Posterior vena cava (tissue), 2 donors: ENCODE measurements at regions not wholly inside any gene's neighbourhood (a gene's known extent, or its start where the extent isn't known, plus 50 kb on each side); places are given as distances from the start of the nearest gene placed in this dataset.
"Not testable (repeated sequence)": the region's sequence is repeated elsewhere in the genome, so short reads cannot be mapped to it uniquely, and the experiment has no call there.

ENCODE experiments used
- DNase-seq: peaks from one replicate; pipeline ENCODE4 v3.0.0-alpha.2; 2020; ENCODE audit warnings: low spot score
- intact Hi-C, 2 donors: fragments of 100-400 bp; cut with DNase I; formaldehyde crosslinking; loops; one replicate each; pipeline versions ENCODE4 v1.14.1 to v1.14.2; 2022 to 2023
- donor health status: DM: yes; HTN: yes; CAD: no.
- donor health status: DM: yes; HTN: yes; CAD: no.

DNA sequence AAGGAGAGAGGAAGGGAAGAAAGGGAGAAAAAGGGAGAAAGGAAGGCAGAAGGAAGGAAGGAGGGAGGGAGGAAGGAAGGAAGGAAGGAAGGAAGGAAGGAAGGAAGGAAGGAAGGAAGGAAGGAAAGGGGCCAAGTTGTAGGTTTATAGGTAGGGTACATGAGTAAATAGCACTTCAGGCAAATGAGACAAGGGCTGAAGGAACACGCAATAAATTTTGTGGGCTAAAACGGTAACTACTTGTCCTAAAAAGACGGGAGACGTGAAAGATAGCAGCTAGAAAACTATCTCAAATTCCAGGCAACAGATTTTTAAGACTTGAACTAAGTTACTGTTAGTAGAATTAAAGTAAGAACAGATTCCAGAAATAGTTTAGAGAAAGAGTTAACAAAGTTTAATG is 129.3 kb upstream of the XIRP2 start:
- no peak for DNase-seq
- intact Hi-C loops = no loop called here

DNA sequence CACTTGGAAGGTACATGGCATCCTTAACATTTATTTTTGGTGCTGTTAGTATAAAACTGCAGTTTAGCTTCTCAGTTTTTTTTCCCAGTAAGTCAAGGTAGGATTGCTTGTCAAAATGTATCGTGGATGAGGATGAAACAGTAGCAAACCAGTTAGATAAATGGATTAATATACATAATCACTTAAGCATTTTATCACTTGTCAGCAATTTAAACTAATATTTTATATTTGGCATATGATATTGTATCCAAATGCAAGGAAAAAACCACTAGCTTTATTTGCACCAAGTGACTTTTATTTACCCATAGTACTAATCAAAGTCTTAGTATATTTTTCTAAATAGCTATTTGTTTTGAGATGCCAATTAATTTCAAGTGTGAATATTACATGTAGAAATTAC is 137.7 kb upstream of the XIRP2 start:
- DNase-seq = no peak
- intact Hi-C loops = no loop called here

DNA sequence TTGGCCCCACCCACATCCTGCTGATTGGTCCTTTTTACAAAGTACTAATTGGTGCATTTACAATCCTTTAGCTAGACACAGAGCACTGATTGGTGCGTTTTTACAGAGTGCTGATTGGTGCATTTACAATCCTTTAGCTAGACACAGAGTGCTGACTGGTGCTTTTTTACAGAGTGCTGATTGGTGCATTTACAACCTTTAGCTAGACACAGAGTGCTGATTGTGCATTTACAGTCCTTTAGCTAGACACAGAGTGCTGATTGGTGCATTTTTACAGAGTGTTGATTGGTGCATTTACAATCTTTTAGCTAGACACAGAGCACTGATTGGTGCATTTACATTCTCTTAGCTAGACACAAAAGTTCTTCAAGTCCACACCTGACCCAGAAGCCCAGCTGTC is 144.2 kb upstream of the XIRP2 start:
- DNase-seq, intact Hi-C loops: not testable (repeated sequence)

- DNase-seq, intact Hi-C loops: not testable (repeated sequence)
Measured at GRCh38 chr2:166743482-166743881, 144.8 kb upstream of the XIRP2 start.

- no peak for DNase-seq
- intact Hi-C loops = no loop called here
Measured at GRCh38 chr2:166727095-166727494, 161.2 kb upstream of the XIRP2 start.

- no peak for DNase-seq
- intact Hi-C loops = no loop called here
Measured at GRCh38 chr2:166725927-166726924, 162.1 kb upstream of the XIRP2 start.

- intact Hi-C loops = no loop called here
- no peak for DNase-seq
Measured at GRCh38 chr2:166716968-166717367, 171.3 kb upstream of the XIRP2 start.

GRCh38 chr2:166700079-166700478 is 188.2 kb upstream of the XIRP2 start:
- intact Hi-C loops = no loop called here
- DNase-seq = no peak

- DNase-seq = no peak
- intact Hi-C loops = no loop called here
Measured at GRCh38 chr2:166695154-166695553, 193.1 kb upstream of the XIRP2 start.

- DNase-seq = not testable (repeated sequence)
Measured at GRCh38 chr2:166686057-166686456, 192.0 kb upstream of the SCN7A start.

DNA sequence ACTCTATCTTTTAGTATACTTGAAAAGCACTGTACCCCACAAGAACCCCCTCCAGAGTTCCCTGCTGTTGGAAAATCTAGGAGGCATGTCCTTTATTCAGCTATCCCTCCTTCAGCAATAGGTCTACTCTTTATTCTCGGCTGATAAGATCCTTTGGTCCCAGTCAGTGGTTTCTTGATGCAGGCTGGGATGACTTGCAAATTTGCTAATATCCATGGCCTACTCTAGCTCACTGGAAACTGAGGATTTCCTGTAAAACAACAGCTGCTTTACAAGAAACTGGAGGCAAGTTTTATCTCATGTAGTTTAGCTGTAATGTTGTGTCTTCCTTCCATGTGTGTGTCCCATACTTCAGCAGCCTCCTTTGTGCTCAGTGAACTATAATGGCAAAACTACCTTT is 183.9 kb upstream of the SCN7A start:
- intact Hi-C loops = no loop called here
- no peak for DNase-seq

More at GRCh38 chr2:166686057-166686456, 192.0 kb upstream of the SCN7A start:
- intact Hi-C loops = not testable (repeated sequence)

DNA sequence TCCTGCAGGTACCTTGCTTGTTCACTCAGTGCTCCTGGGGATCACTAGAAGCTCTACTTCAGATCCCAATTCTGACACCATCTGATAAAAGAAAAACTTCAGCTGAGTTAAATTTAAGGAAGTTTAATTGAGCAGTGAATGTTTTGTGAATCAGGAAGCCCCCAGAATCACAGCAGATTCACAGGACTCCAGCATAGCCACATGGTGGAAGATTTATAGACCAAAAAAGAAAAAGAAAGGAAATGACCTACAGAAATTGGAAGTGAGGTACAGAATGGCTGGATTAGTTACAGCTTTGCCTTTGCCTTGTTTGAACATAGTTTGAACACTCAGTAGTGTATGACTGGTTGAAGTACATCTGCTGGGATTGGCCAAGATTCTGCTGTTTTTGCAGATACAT is 182.7 kb upstream of the SCN7A start:
- intact Hi-C loops = no loop called here
- DNase-seq = no peak

- intact Hi-C loops = no loop called here
- DNase-seq = no peak
Measured at GRCh38 chr2:166675553-166675952, 181.5 kb upstream of the SCN7A start.

GRCh38 chr2:166673986-166674385 is 179.9 kb upstream of the SCN7A start:
- no peak for DNase-seq
- intact Hi-C loops = no loop called here

DNA sequence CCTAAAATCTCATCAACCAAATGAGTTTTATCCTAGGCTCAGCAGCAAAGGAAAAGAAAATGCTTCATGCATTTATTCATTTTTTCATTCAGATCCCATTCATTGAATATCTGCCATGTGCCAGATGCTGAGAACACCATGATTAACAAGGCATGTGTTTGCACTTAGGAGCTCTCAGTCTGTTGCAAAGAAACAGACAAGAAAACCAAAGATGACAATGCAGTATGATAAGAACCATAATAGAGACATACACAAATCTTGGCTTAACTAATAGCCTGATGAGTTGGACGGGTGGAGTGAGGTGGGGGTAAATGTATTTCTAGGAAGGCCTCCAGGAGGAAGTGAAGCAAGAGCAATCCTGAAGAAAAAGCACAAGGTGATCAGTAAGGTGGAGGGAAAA is 177.8 kb upstream of the SCN7A start:
- DNase-seq = no peak

DNA sequence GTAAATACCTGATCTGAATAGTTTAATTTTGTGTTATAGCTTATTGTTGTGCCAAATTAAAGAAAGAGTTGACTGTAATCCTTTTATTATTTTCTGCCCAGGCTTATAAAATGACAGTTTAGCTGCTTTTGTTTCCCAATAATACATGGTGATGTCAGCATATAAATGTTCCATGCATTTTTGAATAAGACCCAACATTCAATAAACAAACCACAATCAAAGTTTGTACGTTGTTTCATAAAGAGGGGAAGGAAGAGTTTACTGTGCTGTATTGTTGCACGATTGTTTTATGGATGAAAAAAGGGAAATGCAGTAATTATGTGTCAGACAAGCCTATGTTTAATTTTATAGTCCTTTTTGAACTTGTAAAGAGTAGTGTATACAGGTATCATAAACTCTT is 177.2 kb upstream of the SCN7A start:
- DNase-seq = no peak
- intact Hi-C loops = no loop called here

More for the DNA sequence above, 177.8 kb upstream of the SCN7A start:
- intact Hi-C loops = no loop called here

GRCh38 chr2:166665991-166666940 is 172.2 kb upstream of the SCN7A start:
- intact Hi-C loops = no loop called here
- no peak for DNase-seq

GRCh38 chr2:166661824-166662223 is 167.8 kb upstream of the SCN7A start:
- intact Hi-C loops = no loop called here
- no peak for DNase-seq

DNA sequence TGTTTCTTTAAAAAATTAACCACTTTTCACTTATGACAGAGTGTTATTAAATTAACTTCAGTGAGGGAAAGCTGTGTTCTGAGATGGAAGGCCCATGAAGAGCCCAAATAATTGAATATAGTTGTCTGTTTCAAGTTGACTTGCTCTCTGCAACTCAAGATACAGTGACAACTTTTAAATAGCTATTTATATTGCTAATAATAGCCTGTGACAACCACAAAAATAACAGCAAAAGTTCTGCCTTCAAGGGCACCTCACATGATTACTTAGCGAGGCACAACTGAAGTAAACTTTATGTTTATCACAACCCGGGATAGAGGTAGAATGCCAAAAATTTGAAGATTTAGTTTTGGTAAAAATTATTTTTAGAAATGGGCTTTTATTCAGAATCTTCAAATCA is 167.3 kb upstream of the SCN7A start:
- intact Hi-C loops = no loop called here
- DNase-seq = no peak

DNA sequence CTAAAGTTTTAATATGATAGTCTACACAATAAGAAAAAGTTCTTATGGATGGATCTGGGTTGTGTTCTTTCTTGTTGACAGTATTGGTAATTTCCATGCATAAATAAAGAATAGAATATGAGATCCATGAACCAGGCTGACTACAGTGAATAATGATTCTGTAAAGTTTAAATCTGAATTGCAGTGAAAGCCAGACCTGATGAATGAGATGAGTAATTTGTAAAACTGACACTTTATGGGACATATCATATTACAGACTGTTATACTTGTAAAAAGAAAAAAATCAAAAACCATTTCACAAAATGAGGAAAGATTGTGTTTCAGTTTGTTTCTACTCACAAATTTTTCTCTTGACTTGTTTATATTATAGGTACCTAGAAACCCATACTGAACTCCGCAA is 164.9 kb upstream of the SCN7A start:
- intact Hi-C loops = no loop called here

More for the DNA sequence above, 164.9 kb upstream of the SCN7A start:
- DNase-seq = no peak
